Pancreas (tissue), 10 donors: ENCODE measurements at regions not wholly inside any gene's neighbourhood (a gene's known extent, or its start where the extent isn't known, plus 50 kb on each side); places are given as distances from the start of the nearest gene placed in this dataset.

Source experiments
- ATAC-seq, 4 donors: fragments of 200-7000 bp; cut with Tn5 transposase; one replicate each; pipeline versions ENCODE4 v1.8.0 to v1.9.1; 2020; ENCODE audit warnings: mild to moderate bottlenecking in 4 of 4, moderate library complexity in 4 of 4
- DNase-seq, 6 donors: peaks; one replicate each; pipeline ENCODE4 v3.0.0-alpha.2; 2020
- FAIRE-seq: peaks from 2 replicates; lab custom pipeline; 2012; peaks lifted over from hg19 to GRCh38; lab: Jason Lieb, UNC
- H3K27ac ChIP-seq, 4 donors: fragments of 200-600 bp; sonication (generic); 1 replicate in 3 of 4; 2 replicates in 1 of 4; pipeline versions ENCODE4 v1.5.0 to v1.8.0; 2020
- H3K27me3 ChIP-seq, 4 donors: fragments of 200-600 bp; one replicate each; pipeline ENCODE4 v1.8.0; 2021
- H3K36me3 ChIP-seq, 3 donors: fragments of 200-600 bp; sonication (generic) in 1 of 3; one replicate each; pipeline versions ENCODE4 v1.5.0 to v1.8.0; 2020 to 2021
- H3K4me1 ChIP-seq, 3 donors: fragments of 200-600 bp; one replicate each; pipeline ENCODE4 v1.8.0; 2021
- H3K4me3 ChIP-seq, 4 donors: fragments of 200-600 bp; sonication (generic) in 2 of 4; one replicate each; pipeline versions ENCODE4 v1.5.0 to v1.8.0; 2020 to 2021
- H3K9me3 ChIP-seq, 4 donors: fragments of 200-600 bp; one replicate each; pipeline ENCODE4 v1.8.0; 2021
- CTCF ChIP-seq, 4 donors: fragments of 200-600 bp; sonication (generic) in 3 of 4; IDR thresholded peaks; one replicate each; pipeline versions ENCODE4 v1.5.0 to v1.8.0; 2021; ENCODE audit warnings: antibody characterized with exemption in 4 of 4
- WGBS, 2 donors: extraction: QIAGEN DNeasy Blood & Tissue Kit; methylation state at CpG; one replicate each; pipeline ENCODE4 v1.1.7; 2013; 5-methylcytosine and 5-hydroxymethylcytosine counted together
- intact Hi-C, 3 donors: fragments of 100-400 bp; cut with DNase I; formaldehyde crosslinking; loops; one replicate each; pipeline versions ENCODE4 v1.11.1 to v1.14.2; 2022
- donor health status: healthy with polysubstance abuse.
- donor health status: DM: no; HTN: no; CAD: no; lungs with moderate emphysema.
- donor health status: DM: no; HTN: no; CAD: no.
- donor health status: control.
- donor health status: control.
- donor health status: Bipolar disorder and iron deficiency.
- donor health status: DM: yes; HTN: yes; CAD: no.
- donor health status: DM: no; HTN: no; CAD: no.
- donor health status: DM: no; HTN: no; CAD: no.
- donor health status: DM: yes; HTN: yes; CAD: no.

GRCh38 chr5:98416541-98416940, 356.9 kb upstream of the RGMB start:
- no peak for TF ChIP-seq CTCF (IDR thresholded peaks at IDR 0.05)
- ATAC-seq (no peak), FAIRE-seq (no peak)

GRCh38 chr5:98419825-98420224, 353.6 kb upstream of the RGMB start:
- Histone ChIP-seq H3K27me3 (no peaks in the 10 kb centered on the region), H3K27ac (no peak overlapping the region), H3K4me1 (no peaks in the 10 kb centered on the region), H3K36me3 (no peaks in the 10 kb centered on the region), H3K9me3 (no peaks in the 10 kb centered on the region), H3K4me3 (no peak overlapping the region)
- intact Hi-C loops = no loop called here
- ATAC-seq (no peak), DNase-seq (no peak), FAIRE-seq (no peak)
- WGBS, 2 donors = 24 to 37% methylated on average over 1 of the region's 1 CpG
- no peak for TF ChIP-seq CTCF (IDR thresholded peaks at IDR 0.05)

More at GRCh38 chr5:98416541-98416940, 356.9 kb upstream of the RGMB start:
- Histone ChIP-seq H3K4me1 (no peaks in the 10 kb centered on the region), H3K36me3 (no peaks in the 10 kb centered on the region), H3K27ac (no peak overlapping the region), H3K9me3 (no peaks in the 10 kb centered on the region), H3K27me3 (no peaks in the 10 kb centered on the region), H3K4me3 (no peak overlapping the region)
- no peak for DNase-seq
- intact Hi-C loops = no loop called here

- Histone ChIP-seq H3K4me3 (no peak overlapping the region), H3K36me3 (no peaks in the 10 kb centered on the region), H3K4me1 (no peaks in the 10 kb centered on the region), H3K27me3 (no peaks in the 10 kb centered on the region), H3K9me3 (no peaks in the 10 kb centered on the region), H3K27ac (no peak overlapping the region)
- no peak for FAIRE-seq
- no peak for TF ChIP-seq CTCF (IDR thresholded peaks at IDR 0.05)
- DNase-seq = no peak
- no peak for ATAC-seq
- intact Hi-C loops = no loop called here
- WGBS, 2 donors = 78 to 82% methylated on average over 4 of the region's 4 CpGs
These were observed 348.6 kb upstream of the RGMB start for GRCh38 chr5:98424681-98425450.

GRCh38 chr5:98425640-98426039, 347.8 kb upstream of the RGMB start:
- H3K9me3 ChIP-seq = no peaks in the 10 kb centered on the region
- intact Hi-C loops = no loop called here
- TF ChIP-seq CTCF (IDR thresholded peaks at IDR 0.05) = no peak
- no peaks in the 10 kb centered on the region for H3K4me1 ChIP-seq
- ATAC-seq (no peak), FAIRE-seq (no peak), DNase-seq (no peak)
- H3K27me3 ChIP-seq = no peaks in the 10 kb centered on the region
- no peaks in the 10 kb centered on the region for H3K36me3 ChIP-seq
- H3K4me3 ChIP-seq = no peak overlapping the region
- no peak overlapping the region for H3K27ac ChIP-seq

- H3K4me3 ChIP-seq = no peak overlapping the region
- no peaks in the 10 kb centered on the region for H3K4me1 ChIP-seq
- no peak overlapping the region for H3K27ac ChIP-seq
- 66 to 73% methylated on average over 4 of the region's 4 CpGs for WGBS, 2 donors
- no peak for TF ChIP-seq CTCF (IDR thresholded peaks at IDR 0.05)
- intact Hi-C loops = no loop called here
- ATAC-seq (no peak), FAIRE-seq (no peak), DNase-seq (peak in 1 of 6 donors; percentile 14)
- no peaks in the 10 kb centered on the region for H3K9me3 ChIP-seq
- no peaks in the 10 kb centered on the region for H3K36me3 ChIP-seq
- no peaks in the 10 kb centered on the region for H3K27me3 ChIP-seq
These were observed 344.7 kb upstream of the RGMB start for GRCh38 chr5:98428806-98429205.
